Stimulated activated naive CD4-positive, alpha-beta T cell (primary cell): ENCODE measurements at regions not wholly inside any gene's neighbourhood (a gene's known extent, or its start where the extent isn't known, plus 50 kb on each side); places are given as distances from the start of the nearest gene placed in this dataset.
"Not testable (repeated sequence)": the region's sequence is repeated elsewhere in the genome, so short reads cannot be mapped to it uniquely, and the experiment has no call there.

Source experiments
- DNase-seq, 6 experiments: peaks; one replicate each; lab custom pipeline; 2025; lab: John Stamatoyannopoulos, UW

DNA sequence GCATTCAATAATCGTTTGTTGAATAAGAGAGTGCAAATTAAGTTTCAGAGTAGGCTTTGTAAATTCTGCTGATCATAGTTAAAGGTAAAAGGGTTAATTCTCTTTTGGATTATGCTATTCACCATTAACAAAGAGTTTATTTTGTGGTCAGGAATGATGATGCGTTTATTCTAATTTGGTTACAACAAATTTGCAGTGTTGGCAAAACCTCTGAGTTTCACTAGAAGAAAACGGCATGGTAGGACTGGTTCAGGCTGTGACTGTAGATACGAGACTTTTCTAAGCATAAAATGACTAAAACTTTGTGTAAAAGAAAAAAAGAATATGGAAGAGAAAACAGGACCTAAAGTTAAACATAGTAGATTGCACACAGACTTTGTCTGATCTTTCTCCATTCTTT, 234.7 kb downstream of the TLR4 start:
- DNase-seq: no peak

- DNase-seq: not testable (repeated sequence)
Measured at GRCh38 chr9:117944750-117945149, 240.5 kb downstream of the TLR4 start.

- no peak for DNase-seq
Measured at GRCh38 chr9:117945286-117945685, 241.1 kb downstream of the TLR4 start.

- no peak for DNase-seq
Measured at GRCh38 chr9:117951127-117951526, 246.9 kb downstream of the TLR4 start.

- DNase-seq: no peak
Measured at GRCh38 chr9:117952581-117952980, 248.4 kb downstream of the TLR4 start.

DNA sequence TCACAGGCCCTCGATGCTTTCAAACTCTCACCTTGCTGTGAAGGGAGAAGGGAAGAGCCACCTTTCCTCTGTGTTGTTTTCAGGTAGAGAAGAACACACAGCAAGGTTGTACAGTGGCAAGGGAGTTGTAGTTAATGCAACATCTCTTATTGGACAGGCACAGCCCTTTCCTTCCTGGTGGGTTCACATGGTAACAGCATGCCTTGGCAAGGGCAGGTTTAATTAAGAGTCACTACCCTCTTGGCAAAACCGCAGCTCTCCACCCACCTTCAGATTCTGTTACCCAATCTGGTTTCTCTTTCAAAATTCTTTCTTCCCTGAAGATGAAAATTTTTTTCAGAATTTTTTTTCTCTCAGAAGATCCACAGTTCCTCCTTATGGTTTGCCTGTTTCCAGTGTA, 253.1 kb downstream of the TLR4 start:
- no peak for DNase-seq

DNA sequence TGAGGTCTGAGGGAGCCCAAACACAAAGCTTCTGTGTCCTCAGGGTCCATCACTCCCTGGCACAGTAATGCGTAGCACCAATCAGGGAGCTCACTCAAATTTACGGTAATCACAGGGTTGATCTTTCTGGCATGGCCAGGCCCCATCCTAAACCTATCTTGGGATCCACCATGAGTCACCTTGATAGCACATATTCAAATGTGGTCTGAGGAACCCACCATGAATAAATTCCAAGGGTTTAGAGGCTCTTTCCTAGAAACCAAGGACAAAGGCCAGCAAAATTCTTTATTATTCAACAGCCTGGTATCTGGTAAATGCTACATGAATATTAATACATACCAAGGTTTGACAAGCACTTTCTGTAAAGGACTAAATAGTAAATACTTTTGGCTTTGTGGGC, 254.5 kb downstream of the TLR4 start:
- no peak for DNase-seq

DNA sequence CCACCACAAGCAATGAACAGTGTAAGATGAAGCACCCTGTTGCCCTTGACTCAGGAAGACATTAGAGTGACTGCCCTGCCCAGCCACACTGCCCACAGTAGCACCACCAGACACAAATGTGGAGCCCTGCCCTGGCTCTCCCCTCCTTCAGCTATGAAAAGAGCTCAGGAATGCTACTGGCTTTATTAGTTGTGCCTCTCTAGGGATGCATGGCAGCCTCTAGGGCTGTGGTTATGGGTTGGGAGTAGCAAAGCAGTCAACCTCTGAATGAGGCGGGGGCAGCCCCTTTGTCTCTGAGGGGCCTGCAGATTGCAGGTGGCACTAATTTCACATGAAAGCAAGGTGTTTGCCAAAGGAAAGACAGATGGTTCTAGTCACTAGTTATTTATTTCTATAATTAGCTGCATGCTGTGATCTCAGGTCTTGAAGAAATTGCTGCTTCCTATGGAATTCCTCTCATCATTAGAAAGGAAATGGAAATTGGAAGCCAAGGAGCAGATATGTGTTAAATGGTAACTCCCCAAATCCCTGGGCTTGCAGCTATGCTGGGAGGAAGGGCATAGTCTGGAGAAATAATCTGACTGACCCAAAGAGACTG, 259.4 kb downstream of the TLR4 start:
- DNase-seq: no peak

DNA sequence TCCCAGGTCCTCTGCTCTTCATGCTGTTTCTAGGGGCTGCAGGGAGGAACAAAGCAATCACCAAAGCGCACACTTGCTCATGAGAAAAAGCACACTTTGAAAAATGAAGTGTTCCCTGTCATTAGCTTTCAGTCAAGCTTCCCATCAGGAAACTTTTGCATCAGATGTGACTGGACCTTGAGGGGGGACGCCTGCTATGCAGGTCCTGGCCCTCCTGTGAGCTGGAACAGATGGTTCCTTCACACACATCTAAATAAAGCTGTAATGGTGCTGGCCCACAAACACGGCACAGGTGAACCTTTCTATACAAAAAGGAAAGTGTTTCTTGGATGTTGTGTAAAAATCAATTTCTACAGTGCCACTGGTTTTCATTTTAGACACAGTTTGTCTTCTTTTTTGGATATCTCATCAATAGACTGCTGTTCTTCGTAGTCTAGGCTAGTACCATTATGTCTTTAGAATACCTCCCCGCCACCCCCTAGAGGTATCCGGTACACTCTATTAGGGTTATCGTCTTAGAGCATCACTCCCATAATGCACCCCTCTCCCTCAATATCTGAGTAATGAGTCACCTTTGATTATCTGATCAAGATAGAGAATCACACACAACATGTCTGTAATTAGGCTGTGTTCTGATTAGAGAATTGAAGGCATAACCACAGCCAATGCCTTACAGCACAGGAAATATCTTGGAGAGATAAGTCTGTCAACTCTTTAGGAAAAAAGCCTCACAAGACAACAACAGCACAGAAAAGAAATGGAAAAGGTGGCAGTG, 266.3 kb downstream of the TLR4 start:
- DNase-seq: no peak

DNA sequence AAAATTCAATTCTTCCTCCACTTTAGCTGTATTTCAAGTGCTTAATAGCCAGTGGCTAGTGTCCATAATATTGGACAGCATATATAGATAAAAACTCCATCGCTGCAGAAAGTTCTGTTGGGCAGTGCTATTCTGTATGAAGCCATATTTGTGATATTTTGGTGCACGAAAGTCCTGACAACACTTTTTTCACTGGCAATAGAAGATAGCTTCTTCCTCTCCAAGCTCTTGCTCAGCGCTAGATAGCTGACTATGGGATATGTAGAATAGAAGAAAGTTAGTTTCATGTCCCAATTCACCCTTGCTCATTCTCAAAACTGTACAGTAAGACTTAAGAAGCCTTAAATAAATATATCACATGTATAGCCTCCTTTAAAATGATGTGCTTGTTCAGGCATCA, 269.9 kb downstream of the TLR4 start:
- DNase-seq: no peak

- DNase-seq: no peak
Measured at GRCh38 chr9:117979914-117980313, 275.7 kb downstream of the TLR4 start.

DNA sequence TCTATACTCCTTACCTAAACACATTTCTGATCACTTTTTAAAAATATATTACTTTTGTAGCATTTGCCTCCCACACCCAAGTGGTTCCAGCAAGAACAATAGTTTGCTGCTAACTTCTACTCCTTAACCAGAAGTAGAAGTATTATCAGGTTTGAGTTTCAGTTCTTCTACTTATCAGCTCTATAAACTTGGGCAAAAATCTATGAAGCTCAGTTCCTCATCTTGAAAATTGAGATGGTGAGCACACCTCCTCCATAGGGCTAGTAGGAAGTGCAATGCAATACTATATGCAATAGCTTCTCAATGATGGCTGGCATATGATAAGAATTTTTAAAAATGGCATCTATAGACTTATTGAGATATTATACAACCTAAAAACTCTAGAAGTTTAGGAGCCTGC, 283.7 kb downstream of the TLR4 start:
- no peak for DNase-seq

DNA sequence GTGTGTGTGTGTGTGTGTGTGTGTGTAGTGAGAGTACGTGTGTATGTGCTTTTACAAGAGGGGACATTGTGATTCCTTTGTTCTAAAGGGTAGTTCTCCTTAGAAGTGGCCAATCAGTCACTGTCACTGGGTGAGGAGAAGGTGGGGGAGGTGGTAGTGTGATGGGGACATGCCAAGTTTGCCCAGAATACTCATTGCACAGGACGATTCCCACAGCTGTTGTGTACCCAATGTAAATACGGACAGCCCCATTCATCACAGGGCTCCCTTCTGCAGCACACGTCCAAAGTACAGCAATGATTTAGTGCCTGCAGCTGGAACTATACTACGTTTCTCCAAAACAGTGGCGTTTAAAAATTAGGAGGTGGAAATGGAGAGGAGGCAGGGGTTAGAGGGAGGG, 287.8 kb downstream of the TLR4 start:
- DNase-seq: no peak

DNA sequence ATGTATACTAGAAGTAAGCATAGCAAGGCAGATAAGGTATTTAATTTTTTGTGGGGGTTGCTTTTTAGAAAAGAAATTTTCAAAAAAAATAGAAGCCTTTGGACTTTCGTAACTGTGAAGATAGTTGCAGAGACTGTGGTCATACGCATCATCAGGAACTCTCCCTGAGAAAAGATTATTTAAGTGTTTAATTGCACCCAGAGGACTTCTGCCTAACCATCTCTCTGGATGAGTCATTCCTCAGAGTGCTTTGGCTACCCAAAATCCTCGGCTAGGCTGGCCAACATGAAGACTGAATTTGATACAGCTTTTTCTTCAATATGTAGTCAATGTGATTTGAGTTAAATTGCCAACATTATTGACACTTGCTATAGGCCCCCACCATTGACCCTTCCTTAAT, 296.4 kb downstream of the TLR4 start:
- DNase-seq: no peak

DNA sequence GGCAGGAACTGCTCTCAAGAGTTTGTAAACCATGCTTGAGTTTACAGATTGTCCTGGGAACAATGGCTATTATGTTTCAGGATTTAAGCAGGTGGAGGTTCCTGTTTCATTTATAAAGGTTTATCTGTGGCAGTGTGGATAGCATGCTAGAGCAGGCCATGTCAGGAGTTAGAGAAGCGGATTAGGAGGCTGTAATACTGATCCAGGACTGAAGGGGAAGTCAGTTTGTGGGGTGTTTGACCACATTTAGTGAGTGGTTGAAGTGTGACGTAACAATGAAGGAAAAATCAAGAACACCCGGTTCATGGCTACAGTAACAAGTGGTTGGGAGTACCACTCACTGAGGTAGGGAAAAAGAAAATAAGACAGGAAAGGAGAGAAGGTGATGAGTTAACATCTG, 299.0 kb downstream of the TLR4 start:
- DNase-seq: no peak

DNA sequence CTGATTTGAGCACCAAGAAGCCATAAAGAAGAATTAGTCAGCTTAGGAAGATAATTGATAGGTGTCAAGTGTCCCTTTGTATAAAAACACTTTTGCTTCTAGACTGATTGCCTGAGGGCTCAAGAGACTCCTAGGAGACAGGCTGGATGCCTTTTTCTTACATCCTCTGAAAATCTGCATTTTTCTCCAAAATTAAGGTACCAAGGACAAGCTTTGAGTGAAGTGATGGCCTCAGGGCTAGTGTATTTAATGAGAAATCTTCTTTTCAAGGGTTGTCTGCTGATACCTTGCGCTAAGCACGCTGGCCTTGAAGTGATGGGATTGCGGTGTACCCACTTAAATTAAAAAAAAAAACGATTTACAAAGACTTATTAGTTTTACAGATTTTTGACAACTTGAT, 304.0 kb downstream of the TLR4 start:
- no peak for DNase-seq

DNA sequence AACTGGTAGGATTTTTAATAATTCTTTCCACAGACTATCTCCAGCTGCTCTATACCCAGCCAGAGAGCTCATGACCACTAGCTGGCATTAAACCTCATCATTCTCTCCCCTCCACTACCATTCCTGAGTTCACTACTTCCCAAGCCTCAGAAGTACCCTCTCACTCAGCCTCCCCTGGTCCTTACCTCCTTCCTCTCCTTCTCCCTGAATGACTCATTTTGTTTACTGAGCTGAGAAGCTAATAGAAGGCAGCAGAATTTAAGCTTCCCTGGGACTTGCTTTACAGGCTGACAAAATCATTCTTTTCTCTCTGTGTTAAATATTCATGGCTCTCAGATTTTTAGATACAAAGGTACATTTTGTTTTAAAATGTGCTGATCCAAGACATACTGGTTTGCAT, 305.4 kb downstream of the TLR4 start:
- no peak for DNase-seq

DNA sequence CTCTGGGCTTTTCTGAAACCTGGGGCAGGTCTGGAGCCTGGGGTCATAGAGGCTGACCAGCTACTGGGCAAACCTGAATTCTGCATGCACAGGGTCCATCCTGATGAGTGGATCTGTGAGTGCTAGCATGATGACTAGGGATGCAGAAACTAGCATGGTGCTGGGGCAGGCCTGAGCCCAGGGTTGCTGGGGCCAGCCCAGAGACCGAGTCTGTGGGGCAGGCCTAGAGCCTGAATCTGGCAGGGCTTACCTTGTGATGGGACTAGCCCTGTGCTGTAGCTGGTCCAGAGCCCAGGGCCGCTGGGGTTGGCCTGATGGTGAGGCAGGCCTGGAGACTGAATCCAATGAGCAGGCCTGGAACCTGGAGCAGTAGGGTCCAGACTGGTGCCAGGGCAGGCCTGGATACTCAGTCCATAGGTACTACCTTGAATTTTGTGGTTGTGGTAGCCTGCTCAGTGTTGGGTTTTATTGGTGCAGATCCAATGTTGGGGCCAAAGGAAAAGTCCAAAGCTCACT, 313.5 kb downstream of the TLR4 start:
- DNase-seq: no peak

DNA sequence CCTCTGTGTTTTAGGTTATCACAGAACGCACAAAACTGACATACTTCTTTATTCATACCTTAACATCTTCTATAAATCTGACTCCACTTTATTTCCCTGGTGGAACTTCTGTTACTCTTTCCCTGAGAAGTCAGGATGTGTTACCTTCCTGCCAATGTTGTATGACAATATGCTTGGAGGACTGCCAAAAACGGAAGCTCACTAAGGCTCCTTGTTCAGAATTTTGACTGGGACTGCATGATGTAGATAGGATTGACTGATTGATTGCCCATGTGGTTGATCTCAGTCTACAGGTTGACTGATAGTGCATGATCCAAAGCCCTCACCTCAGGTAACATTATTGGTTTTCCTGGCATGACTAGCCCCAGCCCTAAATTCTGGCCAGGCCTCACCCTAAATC, 319.4 kb downstream of the TLR4 start:
- DNase-seq: no peak

GRCh38 chr9:118028225-118028624, 324.0 kb downstream of the TLR4 start:
- DNase-seq: no peak

DNA sequence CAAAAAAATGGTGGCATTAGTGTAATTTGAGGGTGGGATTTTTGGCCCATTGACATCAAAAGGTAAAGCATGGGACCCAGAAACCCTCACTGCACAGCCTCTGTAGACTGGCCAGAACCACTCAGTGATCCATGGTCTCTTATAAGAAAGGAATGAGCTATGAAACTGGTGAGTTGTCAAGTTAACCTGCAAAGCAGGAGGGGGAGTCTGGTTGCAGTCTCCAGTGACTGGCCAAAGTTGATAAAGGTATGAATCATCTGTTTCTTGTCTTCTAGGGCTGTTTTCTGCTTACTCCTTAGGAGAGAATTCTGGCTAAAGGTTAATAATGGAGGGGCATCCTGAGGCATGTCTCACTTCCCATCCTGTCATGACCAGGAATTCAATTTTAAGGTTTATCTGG, 325.2 kb downstream of the TLR4 start:
- DNase-seq: no peak

GRCh38 chr9:118034701-118035100, 330.5 kb downstream of the TLR4 start:
- no peak for DNase-seq

GRCh38 chr9:118038713-118039112, 334.5 kb downstream of the TLR4 start:
- DNase-seq: no peak

DNA sequence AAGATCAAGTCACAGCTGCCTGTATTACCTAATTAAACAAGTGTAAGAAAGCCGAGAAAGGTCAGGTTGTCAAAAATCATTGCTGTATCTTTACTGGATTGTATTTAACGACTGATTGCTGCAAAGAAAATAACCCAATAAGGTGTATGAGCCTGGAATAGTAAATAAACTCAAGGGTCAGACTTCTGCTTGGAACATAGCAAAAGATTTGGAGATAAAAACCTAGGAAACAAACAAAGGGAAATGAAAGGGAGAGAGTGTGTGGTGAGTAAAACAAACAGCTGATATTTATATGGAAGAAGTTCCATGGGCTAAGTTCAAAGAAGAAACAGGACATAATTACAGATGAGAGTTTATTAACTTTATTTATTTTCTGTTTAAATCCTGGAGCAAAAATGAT, 354.0 kb downstream of the TLR4 start:
- DNase-seq: no peak
